Endothelial cell of umbilical vein (primary cell): ENCODE measurements at regions not wholly inside any gene's neighbourhood (a gene's known extent, or its start where the extent isn't known, plus 50 kb on each side); places are given as distances from the start of the nearest gene placed in this dataset.

Experiments used
- JUN ChIP-seq: IDR thresholded peaks from 2 replicates; pipeline ENCODE4 v1.6.1; 2011; ENCODE audit warnings: borderline replicate concordance, low read depth; ENCODE audit not compliant: insufficient read length, insufficient read depth
- MYC ChIP-seq: IDR thresholded peaks from one replicate; pipeline ENCODE4 v1.6.1; 2011; ENCODE audit warnings: mild to moderate bottlenecking, low read depth, low read length
- POLR2A ChIP-seq: IDR thresholded peaks from 2 replicates; pipeline ENCODE4 v1.6.1; 2012; ENCODE audit warnings: low read depth, mild to moderate bottlenecking, control low read depth, low read length
- TF ChIP-seq, protein P1 (sequence below), 2 donors: IDR thresholded peaks; 1 replicate in 1 of 2; 2 replicates in 1 of 2; pipeline ENCODE4 v1.5.1; 2011; ENCODE audit warnings: low read length in 2 of 2, mild to moderate bottlenecking in 2 of 2, moderate library complexity in 2 of 2, control low read depth in 1 of 2, inconsistent platforms in 1 of 2, low read depth in 1 of 2; ENCODE audit not compliant: insufficient read depth in 1 of 2; ENCODE audit errors: extremely low read depth in 1 of 2

DNA sequence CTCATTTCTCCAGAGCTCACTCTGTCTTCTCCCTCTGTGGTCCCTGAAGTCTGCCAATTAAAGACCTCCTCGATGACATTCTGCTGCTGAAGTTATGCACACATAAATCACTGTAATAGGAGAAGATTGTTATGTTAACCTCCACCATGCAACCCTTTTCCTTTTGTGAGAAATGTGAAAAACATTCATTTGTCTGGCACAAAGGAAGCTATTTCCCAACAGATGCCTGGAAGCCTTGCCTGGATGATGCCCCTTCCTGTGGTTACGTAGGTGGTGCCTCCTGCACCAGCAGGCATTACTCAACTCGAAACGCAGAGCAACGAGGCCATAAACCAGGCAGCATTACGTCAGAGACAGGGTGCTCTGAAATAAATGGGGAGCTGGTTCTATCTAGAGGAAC lies 327.4 kb upstream of the ZNF507 start:
- no peak for TF ChIP-seq MYC
- no peak for TF ChIP-seq JUN
- no peak for TF ChIP-seq POLR2A
- TF ChIP-seq, protein P1, sequence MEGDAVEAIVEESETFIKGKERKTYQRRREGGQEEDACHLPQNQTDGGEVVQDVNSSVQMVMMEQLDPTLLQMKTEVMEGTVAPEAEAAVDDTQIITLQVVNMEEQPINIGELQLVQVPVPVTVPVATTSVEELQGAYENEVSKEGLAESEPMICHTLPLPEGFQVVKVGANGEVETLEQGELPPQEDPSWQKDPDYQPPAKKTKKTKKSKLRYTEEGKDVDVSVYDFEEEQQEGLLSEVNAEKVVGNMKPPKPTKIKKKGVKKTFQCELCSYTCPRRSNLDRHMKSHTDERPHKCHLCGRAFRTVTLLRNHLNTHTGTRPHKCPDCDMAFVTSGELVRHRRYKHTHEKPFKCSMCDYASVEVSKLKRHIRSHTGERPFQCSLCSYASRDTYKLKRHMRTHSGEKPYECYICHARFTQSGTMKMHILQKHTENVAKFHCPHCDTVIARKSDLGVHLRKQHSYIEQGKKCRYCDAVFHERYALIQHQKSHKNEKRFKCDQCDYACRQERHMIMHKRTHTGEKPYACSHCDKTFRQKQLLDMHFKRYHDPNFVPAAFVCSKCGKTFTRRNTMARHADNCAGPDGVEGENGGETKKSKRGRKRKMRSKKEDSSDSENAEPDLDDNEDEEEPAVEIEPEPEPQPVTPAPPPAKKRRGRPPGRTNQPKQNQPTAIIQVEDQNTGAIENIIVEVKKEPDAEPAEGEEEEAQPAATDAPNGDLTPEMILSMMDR (IDR thresholded peaks at IDR 0.05; ENCODE audit: extremely low read depth in 1 of 2, insufficient read depth in 1 of 2, low read depth in 1 of 2, low read length in 2 of 2): no peak
